HCT116 (cell line): ENCODE measurements at regions not wholly inside any gene's neighbourhood (a gene's known extent, or its start where the extent isn't known, plus 50 kb on each side); places are given as distances from the start of the nearest gene placed in this dataset.

Source experiments
- ATAC-seq: fragments of 200-7000 bp; cut with Tn5 transposase; 2 replicates; pipeline ENCODE4 v1.9.1; 2020; ENCODE audit warnings: mild to moderate bottlenecking, moderate library complexity
- BruUV-seq: library from RNA; stranded (reverse); fragments of 400-500 nt; replicated peaks from 2 replicates; lab custom pipeline; 2021; lab: Mats Ljungman, UMichigan
- CTCF ChIA-PET: fragments of 300-600 bp; sonication (Branson Sonifier 250); formaldehyde crosslinking; loops from one replicate; lab custom pipeline; 2021; ENCODE audit warnings: antibody characterized with exemption; lab: Charles Lee
- POLR2A ChIA-PET: fragments of 300-600, 350-600 bp; sonication (Branson Sonifier 250); formaldehyde crosslinking; loops from one replicate; lab custom pipeline; 2021; ENCODE audit warnings: antibody characterized with exemption; lab: Charles Lee
- RAD21 ChIA-PET, 2 experiments: fragments of 300-600 bp; sonication (Branson Sonifier 250); formaldehyde crosslinking; loops; one replicate each; lab custom pipeline; 2023; ENCODE audit warnings: low total read pairs in 2 of 2; ENCODE audit not compliant: uncharacterized antibody in 2 of 2, unreplicated experiment in 2 of 2, low non-redundant PET in 1 of 2; lab: Charles Lee
- DNase-seq: peaks from one replicate; pipeline ENCODE4 v3.0.0-alpha.2; 2010; ENCODE audit warnings: low read depth, low spot score
- H2AFZ ChIP-seq: fragments of 200-600 bp; shearing (Covaris generic), sonication (generic); 2 replicates; pipeline ENCODE4 v1.6.1; 2017; ENCODE audit warnings: low read depth, mixed run types, mixed read lengths, antibody characterized with exemption, low read length; ENCODE audit not compliant: poor library complexity, severe bottlenecking
- H3K27ac ChIP-seq: 2 replicates; pipeline ENCODE4 v1.5.1; 2012; ENCODE audit warnings: low read depth, low read length
- H3K27me3 ChIP-seq: fragments of 200-600 bp; sonication (generic); 2 replicates; pipeline ENCODE4 v1.6.1; 2016; ENCODE audit warnings: mixed run types, low read length, mixed read lengths; ENCODE audit not compliant: insufficient read depth
- H3K36me3 ChIP-seq, 2 experiments: fragments of 200-500 bp in 1 of 2; fragments of 200-600 bp in 1 of 2; sonication (Bioruptor generic) in 1 of 2; sonication (generic) in 1 of 2; 2 replicates each; pipeline versions ENCODE4 v1.5.1 to v1.6.1; 2014 to 2016; ENCODE audit warnings: low read length in 2 of 2, inconsistent platforms in 1 of 2, mixed read lengths in 1 of 2, mixed run types in 1 of 2; ENCODE audit not compliant: insufficient read depth in 2 of 2, control insufficient read depth in 1 of 2
- H3K4me1 ChIP-seq, 2 experiments: fragments of 200-600 bp in 1 of 2; sonication (generic) in 1 of 2; 2 replicates each; pipeline versions ENCODE4 v1.5.1 to v1.6.1; 2012 to 2017; ENCODE audit warnings: low read length in 2 of 2, inconsistent platforms in 1 of 2, mild to moderate bottlenecking in 1 of 2, mixed read lengths in 1 of 2, mixed run types in 1 of 2, moderate library complexity in 1 of 2; ENCODE audit not compliant: insufficient read depth in 2 of 2, control insufficient read depth in 1 of 2
- H3K4me2 ChIP-seq: fragments of 200-600 bp; sonication (generic); 2 replicates; pipeline ENCODE4 v1.6.1; 2017; ENCODE audit warnings: mixed run types, low read length, mixed read lengths
- H3K4me3 ChIP-seq, 2 experiments: fragments of 200-600 bp in 1 of 2; sonication (generic) in 1 of 2; replicated peaks in 1 of 2; 2 replicates each; pipeline ENCODE4 v1.5.1; 2011 to 2016; ENCODE audit warnings: low read length in 2 of 2, control low read depth in 1 of 2, low read depth in 1 of 2, mild to moderate bottlenecking in 1 of 2, mixed read lengths in 1 of 2, mixed run types in 1 of 2
- H3K79me2 ChIP-seq: fragments of 200-600 bp; sonication (generic); 2 replicates; pipeline ENCODE4 v1.6.1; 2017; ENCODE audit warnings: mild to moderate bottlenecking, mixed run types, low read length, moderate library complexity, mixed read lengths; ENCODE audit not compliant: insufficient read depth
- H3K9ac ChIP-seq: fragments of 200-600 bp; sonication (generic); 2 replicates; pipeline ENCODE4 v1.6.1; 2016; ENCODE audit warnings: low read length, mixed read lengths
- H3K9me2 ChIP-seq: fragments of 200-600 bp; sonication (generic), shearing (Covaris generic); 2 replicates; pipeline ENCODE4 v1.6.1; 2017; ENCODE audit warnings: mixed run types, mild to moderate bottlenecking, moderate library complexity; ENCODE audit not compliant: insufficient read depth
- H3K9me3 ChIP-seq, 2 experiments: fragments of 200-500 bp in 1 of 2; fragments of 200-600 bp in 1 of 2; sonication (Bioruptor generic) in 1 of 2; sonication (generic) in 1 of 2; 2 replicates each; pipeline ENCODE4 v1.6.1; 2014 to 2017; ENCODE audit warnings: low read length in 2 of 2, mixed read lengths in 2 of 2, inconsistent platforms in 1 of 2, low read depth in 1 of 2, mild to moderate bottlenecking in 1 of 2, mixed run types in 1 of 2, moderate library complexity in 1 of 2; ENCODE audit not compliant: control insufficient read depth in 1 of 2, insufficient read depth in 1 of 2
- H4K20me1 ChIP-seq: fragments of 200-600 bp; sonication (generic), shearing (Covaris generic); 2 replicates; pipeline ENCODE4 v1.6.1; 2017; ENCODE audit warnings: mixed run types, mild to moderate bottlenecking, moderate library complexity; ENCODE audit not compliant: insufficient read depth
- CBX3 ChIP-seq: IDR thresholded peaks from 2 replicates; pipeline ENCODE4 v1.6.1; 2012; ENCODE audit warnings: low read depth
- ELF1 ChIP-seq: IDR thresholded peaks from 2 replicates; pipeline ENCODE4 v1.6.1; 2012; ENCODE audit warnings: low read depth, borderline replicate concordance
- EZH2 ChIP-seq: fragments of 200-600 bp; sonication (generic); IDR thresholded peaks from 2 replicates; pipeline ENCODE4 v1.6.1; 2017; ENCODE audit warnings: antibody characterized with exemption, mixed run types
- JUND ChIP-seq: IDR thresholded peaks from 2 replicates; pipeline ENCODE4 v1.6.1; 2012
- RAD21 ChIP-seq: IDR thresholded peaks from 2 replicates; pipeline ENCODE4 v1.6.1; 2012; ENCODE audit warnings: low read depth, mild to moderate bottlenecking
- REST ChIP-seq: IDR thresholded peaks from 2 replicates; pipeline ENCODE4 v1.6.1; 2012; ENCODE audit warnings: low read depth
- SIN3A ChIP-seq: IDR thresholded peaks from 2 replicates; pipeline ENCODE4 v1.6.1; 2012; ENCODE audit warnings: low read depth
- SRF ChIP-seq: IDR thresholded peaks from 2 replicates; pipeline ENCODE4 v1.6.1; 2012; ENCODE audit warnings: low read depth
- TCF7L2 ChIP-seq: IDR thresholded peaks from 2 replicates; pipeline ENCODE4 v1.7.0; 2011; ENCODE audit warnings: borderline replicate concordance, inconsistent platforms; ENCODE audit not compliant: insufficient read depth, insufficient read length; ENCODE audit errors: extremely low read depth
- YY1 ChIP-seq: IDR thresholded peaks from 2 replicates; pipeline ENCODE4 v1.6.1; 2011; ENCODE audit warnings: low read length, low read depth, moderate library complexity, mild to moderate bottlenecking; ENCODE audit not compliant: insufficient replicate concordance; ENCODE audit errors: extremely low read depth
- ZFX ChIP-seq: fragments of 450-650 bp; IDR thresholded peaks from 2 replicates; pipeline ENCODE4 v1.6.1; 2017
- intact Hi-C: fragments of 100-400 bp; cut with micrococcal nuclease; formaldehyde crosslinking; loops from 2 replicates; pipeline ENCODE4 v1.10.0; 2022
- TF ChIP-seq, protein P1 (sequence below): IDR thresholded peaks from 2 replicates; pipeline ENCODE4 v1.6.1; 2012
- TF ChIP-seq, protein P2 (sequence below): IDR thresholded peaks from 2 replicates; pipeline ENCODE4 v1.6.1; 2012
- TF ChIP-seq, protein P3 (sequence below), 3 experiments: fragments of 200-600 bp in 1 of 3; sonication (generic) in 1 of 3; IDR thresholded peaks in 2 of 3; conservative IDR thresholded peaks in 1 of 3; 2 replicates each; pipeline ENCODE4 v1.5.1; 2012 to 2017; ENCODE audit warnings: low read depth in 2 of 3, low read length in 2 of 3, antibody characterized with exemption in 1 of 3, borderline replicate concordance in 1 of 3, control low read depth in 1 of 3, mild to moderate bottlenecking in 1 of 3, mixed read lengths in 1 of 3, mixed run types in 1 of 3, moderate library complexity in 1 of 3; ENCODE audit not compliant: insufficient read depth in 1 of 3

DNA sequence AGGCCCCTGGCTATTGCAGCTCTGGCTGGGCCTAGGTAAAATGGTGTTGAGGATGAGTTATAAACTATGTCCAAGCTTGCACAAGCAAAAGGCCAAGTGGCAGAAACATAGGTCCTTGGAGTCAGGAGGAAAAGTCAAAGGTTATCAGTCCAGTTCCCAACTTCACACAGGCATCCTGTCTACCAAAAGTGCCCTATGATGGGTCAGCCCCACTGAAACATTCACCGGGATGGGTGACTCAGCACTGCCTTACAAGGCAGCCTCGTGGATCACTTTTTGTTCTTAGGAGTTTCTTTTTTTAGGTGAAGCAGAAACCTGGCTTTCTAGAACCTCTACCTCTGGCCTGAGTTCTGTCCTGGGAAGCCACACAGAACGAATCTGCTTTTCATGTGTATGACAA is 158.8 kb upstream of the LYZL2 start:
- no peak for TF ChIP-seq REST
- no peak for TF ChIP-seq CBX3
- no peak for TF ChIP-seq SIN3A
- no peak for TF ChIP-seq SRF
- TF ChIP-seq ELF1, result no peak
- TF ChIP-seq, protein P1, sequence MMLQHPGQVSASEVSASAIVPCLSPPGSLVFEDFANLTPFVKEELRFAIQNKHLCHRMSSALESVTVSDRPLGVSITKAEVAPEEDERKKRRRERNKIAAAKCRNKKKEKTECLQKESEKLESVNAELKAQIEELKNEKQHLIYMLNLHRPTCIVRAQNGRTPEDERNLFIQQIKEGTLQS, result no peak
- no peak for TF ChIP-seq EZH2
- H3K9me3 ChIP-seq, result no peaks in the 10 kb centered on the region
- intact Hi-C loops, result loop anchor here (10.0 kb wide), 2 partner anchors 696 to 1016 kb away; no protein-coding TSS in a partner anchor
- ChIA-PET POLR2A (no interaction called here), RAD21 (no interaction called here), CTCF (no interaction called here)
- no peak overlapping the region for H3K9ac ChIP-seq
- no peaks in the 10 kb centered on the region for H3K27me3 ChIP-seq
- ATAC-seq, result no peak
- no peak overlapping the region for H3K27ac ChIP-seq
- no peaks in the 10 kb centered on the region for H3K4me1 ChIP-seq
- no peak overlapping the region for H3K4me3 ChIP-seq
- H3K79me2 ChIP-seq, result no peaks in the 10 kb centered on the region
- BruUV-seq, result no TSS peak
- H3K9me2 ChIP-seq, result no peaks in the 10 kb centered on the region
- H4K20me1 ChIP-seq, result no peaks in the 10 kb centered on the region
- no peak overlapping the region for H2AFZ ChIP-seq
- no peak for DNase-seq
- no peaks in the 10 kb centered on the region for H3K36me3 ChIP-seq
- no peak overlapping the region for H3K4me2 ChIP-seq

DNA sequence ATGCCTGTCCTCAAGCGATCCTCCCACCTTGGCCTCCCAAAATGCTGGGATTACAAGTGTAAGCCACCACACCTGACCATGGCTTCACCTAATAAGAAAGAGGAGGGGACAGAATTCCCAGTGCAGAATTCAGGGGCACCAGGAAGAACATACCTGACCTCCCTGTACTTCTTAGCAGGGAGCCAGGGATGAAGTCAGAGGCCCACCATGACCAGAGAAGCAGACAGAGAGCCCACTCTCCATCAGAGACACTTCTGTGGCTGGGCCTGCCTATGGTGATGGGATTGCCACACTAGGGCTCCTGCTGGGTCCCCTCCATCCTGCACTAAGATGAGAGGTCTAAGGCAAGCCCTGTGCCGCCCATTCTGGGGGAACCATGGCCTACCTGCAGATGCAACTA is 157.4 kb upstream of the LYZL2 start:
- intact Hi-C loops, result loop anchor here (10.0 kb wide), 2 partner anchors 698 to 1018 kb away; no protein-coding TSS in a partner anchor
- TF ChIP-seq CBX3 (no peak), ZFX (no peak), SIN3A (no peak), SRF (no peak), EZH2 (no peak), TCF7L2 (no peak), YY1 (no peak), RAD21 (no peak), JUND (no peak)
- TF ChIP-seq, protein P1, result no peak
- TF ChIP-seq, protein P2, sequence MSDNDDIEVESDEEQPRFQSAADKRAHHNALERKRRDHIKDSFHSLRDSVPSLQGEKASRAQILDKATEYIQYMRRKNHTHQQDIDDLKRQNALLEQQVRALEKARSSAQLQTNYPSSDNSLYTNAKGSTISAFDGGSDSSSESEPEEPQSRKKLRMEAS, result no peak
- TF ChIP-seq, protein P3, sequence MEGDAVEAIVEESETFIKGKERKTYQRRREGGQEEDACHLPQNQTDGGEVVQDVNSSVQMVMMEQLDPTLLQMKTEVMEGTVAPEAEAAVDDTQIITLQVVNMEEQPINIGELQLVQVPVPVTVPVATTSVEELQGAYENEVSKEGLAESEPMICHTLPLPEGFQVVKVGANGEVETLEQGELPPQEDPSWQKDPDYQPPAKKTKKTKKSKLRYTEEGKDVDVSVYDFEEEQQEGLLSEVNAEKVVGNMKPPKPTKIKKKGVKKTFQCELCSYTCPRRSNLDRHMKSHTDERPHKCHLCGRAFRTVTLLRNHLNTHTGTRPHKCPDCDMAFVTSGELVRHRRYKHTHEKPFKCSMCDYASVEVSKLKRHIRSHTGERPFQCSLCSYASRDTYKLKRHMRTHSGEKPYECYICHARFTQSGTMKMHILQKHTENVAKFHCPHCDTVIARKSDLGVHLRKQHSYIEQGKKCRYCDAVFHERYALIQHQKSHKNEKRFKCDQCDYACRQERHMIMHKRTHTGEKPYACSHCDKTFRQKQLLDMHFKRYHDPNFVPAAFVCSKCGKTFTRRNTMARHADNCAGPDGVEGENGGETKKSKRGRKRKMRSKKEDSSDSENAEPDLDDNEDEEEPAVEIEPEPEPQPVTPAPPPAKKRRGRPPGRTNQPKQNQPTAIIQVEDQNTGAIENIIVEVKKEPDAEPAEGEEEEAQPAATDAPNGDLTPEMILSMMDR (IDR thresholded peaks at IDR 0.05 in 2 of 3, conservative IDR thresholded peaks at IDR 0.05 in 1 of 3; ENCODE audit: borderline replicate concordance in 1 of 3, insufficient read depth in 1 of 3, low read depth in 2 of 3, low read length in 2 of 3), result no peak

More for the DNA sequence above, 157.4 kb upstream of the LYZL2 start:
- H3K4me2 ChIP-seq, result no peak overlapping the region
- no peak overlapping the region for H3K9ac ChIP-seq
- H3K9me3 ChIP-seq, result no peaks in the 10 kb centered on the region
- ChIA-PET POLR2A (no interaction called here), CTCF (no interaction called here), RAD21 (no interaction called here)
- no peaks in the 10 kb centered on the region for H3K79me2 ChIP-seq
- no peak overlapping the region for H3K4me3 ChIP-seq
- ATAC-seq (no peak), DNase-seq (no peak)
- no peak overlapping the region for H2AFZ ChIP-seq
- H4K20me1 ChIP-seq, result no peaks in the 10 kb centered on the region
- H3K36me3 ChIP-seq, result no peaks in the 10 kb centered on the region
- no peak overlapping the region for H3K27ac ChIP-seq
- no peaks in the 10 kb centered on the region for H3K9me2 ChIP-seq
- BruUV-seq, result no TSS peak
- H3K27me3 ChIP-seq, result no peaks in the 10 kb centered on the region
- no peaks in the 10 kb centered on the region; a peak in 1 of 4 replicates for H3K4me1 ChIP-seq
